ENCODE measurements at regions not wholly inside any gene's neighbourhood (a gene's known extent, or its start where the extent isn't known, plus 50 kb on each side); places are given as distances from the start of the nearest gene placed in this dataset.

DNA sequence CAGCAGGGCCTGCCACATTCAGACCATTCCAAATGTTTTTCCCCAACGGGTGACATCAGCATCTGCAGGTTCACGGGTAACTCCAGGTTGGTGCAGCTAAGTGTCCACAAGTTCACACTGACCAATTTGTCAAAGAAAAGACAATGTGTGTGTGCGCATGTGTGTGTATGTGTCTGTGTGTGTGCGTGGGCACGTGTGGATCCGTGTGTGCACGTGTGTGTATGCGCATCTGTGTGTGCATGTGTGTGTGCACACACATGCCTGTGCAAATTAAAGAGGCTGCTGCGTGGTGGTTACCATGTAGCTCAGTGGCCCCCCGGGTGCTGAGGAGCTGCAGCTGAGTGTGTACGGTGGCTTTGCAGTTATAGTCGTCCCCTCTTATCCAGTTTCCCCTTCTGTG, 187.4 kb downstream of the TMEM18 start:
- no peak overlapping the region for H3K4me3 ChIP-seq (ENCODE audit: low read depth, low read length)
- no peaks in the 10 kb centered on the region for H3K27me3 ChIP-seq (ENCODE audit: control insufficient read depth, insufficient read depth, low read length)
- H3K36me3 ChIP-seq (ENCODE audit: control insufficient read depth, insufficient read depth, low read length): no peaks in the 10 kb centered on the region
- TF ChIP-seq, protein P1, sequence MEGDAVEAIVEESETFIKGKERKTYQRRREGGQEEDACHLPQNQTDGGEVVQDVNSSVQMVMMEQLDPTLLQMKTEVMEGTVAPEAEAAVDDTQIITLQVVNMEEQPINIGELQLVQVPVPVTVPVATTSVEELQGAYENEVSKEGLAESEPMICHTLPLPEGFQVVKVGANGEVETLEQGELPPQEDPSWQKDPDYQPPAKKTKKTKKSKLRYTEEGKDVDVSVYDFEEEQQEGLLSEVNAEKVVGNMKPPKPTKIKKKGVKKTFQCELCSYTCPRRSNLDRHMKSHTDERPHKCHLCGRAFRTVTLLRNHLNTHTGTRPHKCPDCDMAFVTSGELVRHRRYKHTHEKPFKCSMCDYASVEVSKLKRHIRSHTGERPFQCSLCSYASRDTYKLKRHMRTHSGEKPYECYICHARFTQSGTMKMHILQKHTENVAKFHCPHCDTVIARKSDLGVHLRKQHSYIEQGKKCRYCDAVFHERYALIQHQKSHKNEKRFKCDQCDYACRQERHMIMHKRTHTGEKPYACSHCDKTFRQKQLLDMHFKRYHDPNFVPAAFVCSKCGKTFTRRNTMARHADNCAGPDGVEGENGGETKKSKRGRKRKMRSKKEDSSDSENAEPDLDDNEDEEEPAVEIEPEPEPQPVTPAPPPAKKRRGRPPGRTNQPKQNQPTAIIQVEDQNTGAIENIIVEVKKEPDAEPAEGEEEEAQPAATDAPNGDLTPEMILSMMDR (IDR thresholded peaks at IDR 0.05; ENCODE audit: insufficient read depth, low read length, poor library complexity, severe bottlenecking): no peak
- no peak for DNase-seq (ENCODE audit: low read depth)

DNA sequence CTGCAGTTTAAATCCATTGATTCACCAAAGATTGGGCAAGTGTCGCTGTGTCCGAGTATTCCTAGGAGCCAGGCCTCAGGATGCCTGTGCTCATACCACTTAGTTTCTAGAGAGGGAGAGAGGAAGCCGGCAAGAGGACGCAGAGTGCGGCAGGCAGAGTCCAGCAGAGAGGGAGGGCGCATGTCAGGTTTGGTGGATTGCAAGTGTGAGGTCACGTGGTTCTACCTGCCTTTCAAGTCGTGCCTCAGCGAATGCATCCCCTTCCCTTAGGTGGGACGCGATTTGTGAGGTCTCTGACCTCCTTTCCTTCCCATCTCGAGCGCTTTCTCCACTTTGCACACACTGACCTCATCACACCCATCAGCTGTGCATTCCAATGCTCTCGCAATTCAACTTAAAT, 188.1 kb downstream of the TMEM18 start:
- no peak for DNase-seq (ENCODE audit: low read depth)
- Histone ChIP-seq H3K27me3 (ENCODE audit: control insufficient read depth, insufficient read depth, low read length) (no peaks in the 10 kb centered on the region), H3K36me3 (ENCODE audit: control insufficient read depth, insufficient read depth, low read length) (no peaks in the 10 kb centered on the region), H3K4me3 (ENCODE audit: low read depth, low read length) (no peak overlapping the region)
- TF ChIP-seq, protein P1 (IDR thresholded peaks at IDR 0.05; ENCODE audit: insufficient read depth, low read length, poor library complexity, severe bottlenecking): no peak

DNA sequence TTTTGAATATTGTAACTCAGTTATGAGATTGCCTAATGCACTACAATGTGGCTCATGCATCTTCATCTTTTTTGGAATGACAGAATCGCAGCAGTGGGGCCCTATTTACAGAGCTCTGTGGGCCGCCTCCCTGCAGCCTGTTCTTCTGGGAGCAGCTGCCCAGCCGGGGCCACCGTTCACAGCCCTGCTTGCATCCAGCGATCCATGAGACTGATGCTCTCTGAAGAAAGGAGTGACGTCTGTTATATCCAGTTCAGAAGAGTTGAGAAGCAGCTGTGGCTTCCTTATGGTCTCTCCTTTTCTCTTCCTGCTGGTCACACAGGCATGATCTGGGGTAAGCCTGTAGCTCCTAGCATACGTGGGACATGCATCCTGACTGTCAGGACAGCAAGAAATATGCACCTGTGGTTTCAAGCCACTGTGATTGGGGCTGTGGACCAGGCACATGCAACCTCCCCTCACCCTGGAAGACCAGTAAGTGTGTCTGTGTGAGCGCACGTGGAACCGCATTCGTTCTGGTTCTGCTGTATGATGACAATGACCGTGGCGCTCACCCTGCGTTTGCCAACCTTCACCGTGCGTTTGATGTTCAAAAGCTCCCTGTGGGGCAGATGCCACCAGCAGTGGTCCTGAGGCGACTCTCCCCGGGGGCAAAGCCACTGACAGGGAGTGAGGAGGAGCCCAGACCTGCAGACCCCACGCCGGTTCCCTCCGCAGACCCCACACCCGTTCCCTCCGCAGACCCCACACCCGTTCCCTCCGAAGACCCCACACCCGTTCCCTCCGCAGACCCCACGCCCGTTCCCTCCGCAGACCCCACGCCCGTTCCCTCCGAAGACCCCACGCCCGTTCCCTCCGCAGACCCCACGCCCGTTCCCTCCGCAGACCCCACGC, 189.8 kb downstream of the TMEM18 start:
- no peaks in the 10 kb centered on the region for H3K36me3 ChIP-seq (ENCODE audit: control insufficient read depth, insufficient read depth, low read length)
- H3K27me3 ChIP-seq (ENCODE audit: control insufficient read depth, insufficient read depth, low read length): no peaks in the 10 kb centered on the region

DNA sequence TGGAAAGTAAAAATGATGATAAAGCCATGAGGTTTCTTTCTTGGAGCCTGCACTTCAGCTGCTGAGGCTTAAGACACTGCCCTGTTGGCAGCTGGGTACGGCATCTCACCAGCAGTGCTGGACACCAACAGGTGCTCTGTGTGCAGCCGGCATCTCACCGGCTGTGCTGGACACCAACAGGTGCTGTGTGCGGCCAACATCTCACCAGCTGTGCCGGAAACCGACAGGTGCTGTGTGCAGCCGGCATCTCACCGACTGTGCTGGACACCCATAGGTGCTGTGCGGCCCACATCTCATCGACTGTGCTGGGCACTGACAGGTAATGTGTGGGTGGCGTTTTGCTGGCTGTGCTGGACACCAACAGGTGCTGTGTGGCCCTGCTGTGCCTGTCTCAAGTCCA, 190.8 kb downstream of the TMEM18 start:
- H3K27me3 ChIP-seq (ENCODE audit: control insufficient read depth, insufficient read depth, low read length): no peaks in the 10 kb centered on the region
- DNase-seq (ENCODE audit: low read depth): no peak
- TF ChIP-seq, protein P1 (IDR thresholded peaks at IDR 0.05; ENCODE audit: insufficient read depth, low read length, poor library complexity, severe bottlenecking): no peak

More for the DNA sequence above, 189.8 kb downstream of the TMEM18 start:
- TF ChIP-seq, protein P1 (IDR thresholded peaks at IDR 0.05; ENCODE audit: insufficient read depth, low read length, poor library complexity, severe bottlenecking): no peak
- no peak overlapping the region for H3K4me3 ChIP-seq (ENCODE audit: low read depth, low read length)
- no peak for DNase-seq (ENCODE audit: low read depth)

DNA sequence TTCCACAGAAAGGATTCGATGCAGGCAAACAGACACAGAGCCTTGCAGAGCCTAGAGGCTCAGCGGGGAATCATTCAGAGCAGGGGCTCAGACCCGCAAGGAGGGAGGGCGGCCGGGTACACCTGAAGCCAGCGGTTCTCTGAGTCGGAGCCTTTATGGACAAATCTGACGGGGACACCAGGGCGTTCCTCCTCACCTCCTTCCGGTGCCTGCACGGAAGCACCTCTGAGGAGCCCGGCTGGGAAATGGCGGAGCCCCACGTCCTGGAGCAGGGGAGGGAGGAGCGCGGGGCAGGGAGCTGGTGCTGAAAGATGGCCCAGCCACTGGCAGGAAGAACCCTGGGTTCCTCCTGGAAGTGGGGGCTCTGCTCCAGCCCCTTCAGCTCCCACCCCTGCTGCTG, 193.5 kb upstream of the ALKAL2 start:
- no peak for DNase-seq (ENCODE audit: low read depth)
- Histone ChIP-seq H3K27me3 (ENCODE audit: control insufficient read depth, insufficient read depth, low read length) (no peaks in the 10 kb centered on the region), H3K36me3 (ENCODE audit: control insufficient read depth, insufficient read depth, low read length) (no peaks in the 10 kb centered on the region), H3K4me3 (ENCODE audit: low read depth, low read length) (no peak overlapping the region)
- TF ChIP-seq, protein P1 (IDR thresholded peaks at IDR 0.05; ENCODE audit: insufficient read depth, low read length, poor library complexity, severe bottlenecking): no peak

More for the DNA sequence above, 190.8 kb downstream of the TMEM18 start:
- Histone ChIP-seq H3K4me3 (ENCODE audit: low read depth, low read length) (no peak overlapping the region), H3K36me3 (ENCODE audit: control insufficient read depth, insufficient read depth, low read length) (no peaks in the 10 kb centered on the region)
